AG09309 (cell line): ENCODE measurements at regions not wholly inside any gene's neighbourhood (a gene's known extent, or its start where the extent isn't known, plus 50 kb on each side); places are given as distances from the start of the nearest gene placed in this dataset.

Experiments used
- DNase-seq: peaks from one replicate; pipeline ENCODE4 v3.0.0-alpha.2; 2010; ENCODE audit warnings: low read depth
- H3K4me3 ChIP-seq: 2 replicates; pipeline ENCODE4 v1.5.1; 2011; ENCODE audit warnings: mild to moderate bottlenecking, low read depth, low read length, moderate library complexity; ENCODE audit not compliant: control insufficient read depth
- CTCF ChIP-seq: IDR thresholded peaks from 2 replicates; pipeline ENCODE4 v1.5.1; 2011; ENCODE audit warnings: mild to moderate bottlenecking, low read depth, low read length, inconsistent platforms; ENCODE audit not compliant: insufficient read depth, control insufficient read depth; ENCODE audit errors: missing control alignments

- H3K4me3 ChIP-seq, result no peak overlapping the region
- no peak for TF ChIP-seq CTCF
- DNase-seq, result no peak
These were observed 95.4 kb upstream of the DEFB112 start for GRCh38 chr6:50145125-50145524.

GRCh38 chr6:50147371-50147770 is 97.6 kb upstream of the DEFB112 start:
- no peak for TF ChIP-seq CTCF
- DNase-seq, result no peak
- no peak overlapping the region for H3K4me3 ChIP-seq

GRCh38 chr6:50180646-50181045 is 130.9 kb upstream of the DEFB112 start:
- no peak for TF ChIP-seq CTCF
- H3K4me3 ChIP-seq, result no peak overlapping the region
- DNase-seq, result no peak

GRCh38 chr6:50185006-50185405 is 135.3 kb upstream of the DEFB112 start:
- no peak for DNase-seq
- no peak overlapping the region for H3K4me3 ChIP-seq
- TF ChIP-seq CTCF, result no peak

GRCh38 chr6:50187351-50187921 is 137.7 kb upstream of the DEFB112 start:
- H3K4me3 ChIP-seq, result no peak overlapping the region
- TF ChIP-seq CTCF, result no peak
- DNase-seq, result no peak

- H3K4me3 ChIP-seq, result no peak overlapping the region
- TF ChIP-seq CTCF, result no peak
- DNase-seq, result no peak
These were observed 148.5 kb upstream of the DEFB112 start for GRCh38 chr6:50198245-50198644.

GRCh38 chr6:50202766-50203165 is 153.0 kb upstream of the DEFB112 start:
- no peak for TF ChIP-seq CTCF
- no peak for DNase-seq
- no peak overlapping the region for H3K4me3 ChIP-seq
